LNCAP (cell line): ENCODE measurements at regions not wholly inside any gene's neighbourhood (a gene's known extent, or its start where the extent isn't known, plus 50 kb on each side); places are given as distances from the start of the nearest gene placed in this dataset.

Source experiments
- CTCF ChIP-seq: fragments of 450-650 bp; IDR thresholded peaks from 2 replicates; pipeline ENCODE4 v1.5.1; 2017; ENCODE audit warnings: mild to moderate bottlenecking

GRCh38 chr4:3834186-3834662 lies 68.0 kb downstream of the ADRA2C start:
- TF ChIP-seq CTCF: no peak

GRCh38 chr4:3834663-3835521 lies 68.7 kb downstream of the ADRA2C start:
- no peak for TF ChIP-seq CTCF

- TF ChIP-seq CTCF: no peak
These were observed 69.6 kb downstream of the ADRA2C start for GRCh38 chr4:3835527-3836405.

GRCh38 chr4:3836406-3836755 lies 70.2 kb downstream of the ADRA2C start:
- TF ChIP-seq CTCF: no peak

GRCh38 chr4:3836756-3837601 lies 70.8 kb downstream of the ADRA2C start:
- TF ChIP-seq CTCF: no peak

GRCh38 chr4:3838437-3839380 lies 72.5 kb downstream of the ADRA2C start:
- TF ChIP-seq CTCF: no peak
